ENCODE measurements at regions not wholly inside any gene's neighbourhood (a gene's known extent, or its start where the extent isn't known, plus 50 kb on each side); places are given as distances from the start of the nearest gene placed in this dataset.

DNA sequence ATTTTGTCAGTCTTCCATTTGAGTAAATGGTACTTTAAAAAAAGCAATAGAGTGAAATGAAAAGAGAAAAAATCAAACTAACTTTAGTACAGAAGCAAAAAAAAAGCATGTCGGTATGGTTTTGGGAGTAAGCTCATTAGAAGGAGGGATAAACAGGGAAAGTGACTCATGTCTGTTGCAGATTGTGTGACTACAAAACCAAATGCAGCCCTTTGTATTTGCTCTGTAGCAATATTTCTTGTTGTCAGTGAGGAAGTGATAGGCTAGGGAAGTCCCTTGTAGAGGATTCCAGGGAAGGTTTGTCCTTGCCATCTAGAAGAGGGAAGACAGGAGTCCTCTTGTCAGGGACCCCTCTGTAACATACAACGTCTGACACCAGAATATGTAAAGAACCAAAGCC is 150.5 kb upstream of the POU1F1 start:
- TF ChIP-seq YY1 (IDR thresholded peaks at IDR 0.05; ENCODE audit: insufficient read depth, insufficient read length) (no peak), ZNF274 (IDR thresholded peaks at IDR 0.05; ENCODE audit: low read depth, low read length) (no peak)

All from NT2/D1 (cell line).